Muscle of leg (tissue), 3 donors: ENCODE measurements at regions not wholly inside any gene's neighbourhood (a gene's known extent, or its start where the extent isn't known, plus 50 kb on each side); places are given as distances from the start of the nearest gene placed in this dataset.

Experiments used
- DNase-seq: peaks from one replicate; pipeline ENCODE4 v3.0.0; 2013
- H3K27ac ChIP-seq: one replicate; pipeline ENCODE4 v1.5.1; 2013; ENCODE audit warnings: mild to moderate bottlenecking, low read length, control low read depth
- H3K27me3 ChIP-seq: one replicate; pipeline ENCODE4 v1.6.1; 2013; ENCODE audit warnings: low read length; ENCODE audit not compliant: control insufficient read depth, insufficient read depth
- H3K36me3 ChIP-seq: one replicate; pipeline ENCODE4 v1.6.1; 2013; ENCODE audit warnings: low read length; ENCODE audit not compliant: control insufficient read depth, insufficient read depth
- H3K4me1 ChIP-seq: one replicate; pipeline ENCODE4 v1.6.1; 2013; ENCODE audit warnings: low read length; ENCODE audit not compliant: control insufficient read depth, insufficient read depth
- H3K4me3 ChIP-seq: one replicate; pipeline ENCODE4 v1.5.1; 2013; ENCODE audit warnings: low read length, control low read depth
- H3K9me3 ChIP-seq: replicated peaks from 2 replicates; pipeline ENCODE4 v1.6.1; 2013; ENCODE audit warnings: low read depth, low read length; ENCODE audit not compliant: control insufficient read depth
- WGBS: methylation state at CpG from one replicate; pipeline ENCODE4 v1.1.5; 2013; ENCODE audit warnings: missing lambda C conversion rate; ENCODE audit not compliant: insufficient coverage; 5-methylcytosine and 5-hydroxymethylcytosine counted together

DNA sequence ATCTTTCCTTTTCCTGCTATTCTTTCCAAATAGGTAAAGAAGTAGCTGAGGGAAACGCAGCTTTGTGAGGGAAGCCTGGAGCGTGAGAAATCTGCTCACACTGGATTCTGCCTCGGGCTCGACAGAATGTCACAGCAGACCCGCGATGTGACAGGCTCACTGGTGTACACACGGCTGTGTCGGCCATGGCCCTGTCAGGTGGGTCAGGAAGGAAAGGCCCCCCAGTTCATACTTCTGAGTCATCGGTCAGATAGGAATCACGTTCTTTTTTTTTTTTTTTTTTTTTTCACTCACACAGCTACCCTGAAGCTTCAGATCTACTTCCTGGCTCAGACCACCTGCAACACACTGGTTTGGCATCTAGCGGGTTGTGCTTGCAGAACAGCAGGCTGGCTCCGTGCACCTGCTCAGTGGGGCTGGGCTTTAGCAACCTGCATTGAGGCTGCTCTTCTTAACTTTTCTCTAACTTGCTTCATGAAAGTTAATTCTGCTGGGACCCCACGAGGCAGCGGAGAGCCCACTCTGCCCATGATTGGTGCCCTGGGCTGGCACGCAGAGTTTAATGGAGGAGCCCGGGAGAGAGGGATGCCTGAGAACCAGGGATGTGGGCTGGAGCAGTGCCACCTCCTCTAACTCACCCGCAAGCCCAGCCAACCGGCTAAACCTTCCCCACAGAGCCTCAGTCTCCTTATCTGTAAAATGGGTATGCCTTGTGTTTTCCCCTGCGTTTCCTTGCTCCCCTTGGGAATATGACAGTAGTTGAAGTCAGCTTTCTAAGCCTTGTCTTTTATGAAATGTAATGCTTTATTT is 61.5 kb upstream of the FNDC1 start:
- no peaks in the 10 kb centered on the region for H3K36me3 ChIP-seq
- DNase-seq, result no peak
- H3K4me3 ChIP-seq, result no peak overlapping the region
- WGBS, result 64% methylated on average over 11 of the region's 19 CpGs
- peaks cover 4% of the 10 kb centered on the region for H3K27me3 ChIP-seq
- no peaks in the 10 kb centered on the region for H3K9me3 ChIP-seq
- no peak overlapping the region for H3K27ac ChIP-seq
- peaks cover 14% of the 10 kb centered on the region for H3K4me1 ChIP-seq

DNA sequence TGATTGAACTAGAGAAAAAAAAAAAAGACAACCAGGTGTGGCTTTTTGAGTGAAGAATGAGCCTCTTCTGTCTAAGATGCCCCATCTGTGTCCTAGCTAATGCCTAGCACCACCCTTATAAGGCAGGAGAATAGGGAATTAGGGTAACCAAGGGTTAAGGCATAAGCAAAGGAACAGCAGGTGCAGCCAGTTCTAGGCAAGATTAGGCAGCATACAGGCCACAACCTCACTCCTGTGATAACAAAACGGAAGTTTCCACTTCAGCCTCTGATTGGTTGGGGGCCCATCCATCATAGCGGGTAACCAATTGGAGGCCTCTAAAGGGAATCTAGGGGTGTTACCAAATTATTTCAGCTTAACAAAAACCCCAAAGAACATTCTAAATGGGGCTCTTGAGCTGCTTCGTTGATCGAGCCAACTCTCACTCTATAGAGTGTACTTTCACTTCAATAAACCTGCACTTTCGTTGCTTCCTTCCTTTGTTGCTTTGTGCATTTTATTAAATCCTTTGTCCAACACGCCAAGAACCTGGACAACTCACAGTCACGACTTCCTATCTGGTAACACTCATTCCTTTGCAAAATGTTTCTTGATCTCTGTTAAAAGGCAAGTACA is 61.9 kb upstream of the TAGAP start:
- Histone ChIP-seq H3K4me3 (no peak overlapping the region), H3K36me3 (no peaks in the 10 kb centered on the region), H3K4me1 (peaks cover 14% of the 10 kb centered on the region), H3K27ac (no peak overlapping the region), H3K27me3 (peaks cover 4% of the 10 kb centered on the region), H3K9me3 (no peaks in the 10 kb centered on the region)
- peak; percentile 82 for DNase-seq
- WGBS, result 19% methylated on average over 3 of the region's 7 CpGs

DNA sequence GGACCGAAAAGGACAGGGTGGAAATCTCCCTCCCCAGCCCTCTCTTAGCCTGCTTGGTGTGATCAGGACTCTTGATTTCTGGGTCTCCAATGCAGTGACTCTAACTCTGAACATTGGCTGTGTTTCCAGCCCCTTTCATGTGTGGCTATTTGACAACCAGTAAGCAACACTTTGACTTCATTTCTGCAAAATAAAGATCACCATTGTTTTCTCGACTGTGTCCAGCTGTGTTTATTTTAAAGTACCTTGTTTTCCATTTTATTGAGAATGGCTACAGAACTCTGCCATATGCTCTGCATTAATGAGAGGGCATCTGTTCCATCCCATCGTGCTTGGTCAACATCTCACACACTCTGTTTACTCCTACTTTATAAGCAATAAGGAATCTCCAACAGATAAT is 60.9 kb upstream of the TAGAP start:
- H3K27me3 ChIP-seq, result peaks cover 4% of the 10 kb centered on the region
- H3K36me3 ChIP-seq, result no peaks in the 10 kb centered on the region
- WGBS, result 100% methylated on average over 1 of the region's 3 CpGs
- no peak for DNase-seq
- no peak overlapping the region for H3K4me3 ChIP-seq
- no peak overlapping the region for H3K27ac ChIP-seq
- H3K4me1 ChIP-seq, result peaks cover 14% of the 10 kb centered on the region
- H3K9me3 ChIP-seq, result no peaks in the 10 kb centered on the region

DNA sequence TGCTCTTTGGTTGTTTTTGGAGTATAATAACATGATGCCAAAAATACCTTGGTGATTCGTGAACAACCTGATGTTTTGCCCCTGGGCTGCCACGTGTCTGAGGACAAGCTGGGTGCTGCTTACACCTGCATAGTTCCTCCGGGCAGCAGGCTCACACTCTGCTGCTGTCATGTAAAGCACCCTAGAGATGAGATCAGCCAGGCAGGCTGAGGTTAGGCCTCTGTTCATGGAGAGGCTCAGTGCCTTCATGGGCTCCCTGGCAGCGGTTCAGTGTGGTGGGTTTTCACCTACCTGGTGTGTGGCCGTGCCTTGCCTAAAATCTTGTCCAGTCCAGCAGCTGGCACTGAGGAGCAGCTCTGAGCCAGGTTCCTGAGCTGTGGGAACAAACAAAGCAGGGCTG is 60.1 kb upstream of the TAGAP start:
- Histone ChIP-seq H3K4me1 (peaks cover 21% of the 10 kb centered on the region), H3K9me3 (no peaks in the 10 kb centered on the region), H3K27ac (no peak overlapping the region), H3K4me3 (no peak overlapping the region), H3K27me3 (peaks cover 4% of the 10 kb centered on the region), H3K36me3 (no peaks in the 10 kb centered on the region)
- DNase-seq, result no peak
- 75% methylated on average over 5 of the region's 5 CpGs for WGBS

GRCh38 chr6:159104163-159104925 is 59.6 kb upstream of the TAGAP start:
- H3K27ac ChIP-seq, result no peak overlapping the region
- H3K36me3 ChIP-seq, result no peaks in the 10 kb centered on the region
- peaks cover 4% of the 10 kb centered on the region for H3K27me3 ChIP-seq
- DNase-seq, result peak; percentile 47
- no peak overlapping the region for H3K4me3 ChIP-seq
- WGBS, result 26% methylated on average over 13 of the region's 17 CpGs
- peaks cover 21% of the 10 kb centered on the region for H3K4me1 ChIP-seq
- H3K9me3 ChIP-seq, result no peaks in the 10 kb centered on the region

DNA sequence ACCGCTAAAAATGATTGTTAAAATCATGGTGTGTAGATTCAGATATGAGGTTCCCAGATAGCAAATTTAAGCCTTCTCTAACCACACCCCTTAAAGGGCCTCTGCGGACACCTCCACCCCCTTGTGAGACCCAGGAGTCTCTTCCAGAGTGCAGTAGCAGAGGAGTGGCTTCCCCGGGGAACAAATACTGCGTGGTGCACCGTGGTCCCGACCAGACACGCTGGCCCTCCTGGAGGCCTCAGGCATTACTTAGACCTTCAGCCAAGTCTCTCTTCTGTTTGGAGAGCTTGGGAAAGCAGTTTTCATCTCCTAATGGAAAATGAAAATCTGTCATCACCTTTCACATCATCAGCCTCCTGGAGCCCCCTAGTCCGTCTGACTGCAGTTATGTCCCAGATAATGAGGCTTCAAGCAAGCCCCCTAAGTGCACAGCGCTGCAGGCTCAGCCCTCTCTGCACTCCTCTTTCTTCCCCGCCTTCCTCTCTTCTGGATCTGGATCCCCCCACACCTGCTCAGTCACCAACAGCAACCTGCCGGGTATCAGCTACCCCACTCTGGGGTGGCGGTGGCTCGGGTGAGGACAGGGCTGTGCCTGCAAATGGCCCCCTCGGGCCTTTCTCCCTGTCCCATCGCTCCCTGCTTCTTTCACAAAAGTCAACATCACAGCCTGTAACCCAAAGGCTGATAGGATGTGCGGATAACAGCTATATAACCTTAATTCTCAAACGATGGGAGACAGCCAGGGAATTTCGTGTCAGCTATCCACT is 58.8 kb upstream of the TAGAP start:
- WGBS, result 19% methylated on average over 6 of the region's 18 CpGs
- Histone ChIP-seq H3K36me3 (no peaks in the 10 kb centered on the region), H3K9me3 (no peaks in the 10 kb centered on the region), H3K27ac (no peak overlapping the region), H3K27me3 (peaks cover 4% of the 10 kb centered on the region), H3K4me3 (no peak overlapping the region), H3K4me1 (peaks cover 26% of the 10 kb centered on the region)
- no peak for DNase-seq

GRCh38 chr6:159102373-159103160 is 57.8 kb upstream of the TAGAP start:
- no peak for DNase-seq
- peaks cover 34% of the 10 kb centered on the region for H3K4me1 ChIP-seq
- H3K36me3 ChIP-seq, result no peaks in the 10 kb centered on the region
- WGBS, result 100% methylated on average over 1 of the region's 5 CpGs
- peaks cover 2% of the 10 kb centered on the region for H3K27me3 ChIP-seq
- no peak overlapping the region for H3K4me3 ChIP-seq
- no peaks in the 10 kb centered on the region for H3K9me3 ChIP-seq
- no peak overlapping the region for H3K27ac ChIP-seq

GRCh38 chr6:159101656-159102055 is 56.9 kb upstream of the TAGAP start:
- H3K4me3 ChIP-seq, result no peak overlapping the region
- peaks cover 36% of the 10 kb centered on the region for H3K4me1 ChIP-seq
- peaks cover 2% of the 10 kb centered on the region for H3K27me3 ChIP-seq
- no peaks in the 10 kb centered on the region for H3K9me3 ChIP-seq
- DNase-seq, result no peak
- 86% methylated on average over 10 of the region's 11 CpGs for WGBS
- no peak overlapping the region for H3K27ac ChIP-seq
- H3K36me3 ChIP-seq, result no peaks in the 10 kb centered on the region

GRCh38 chr6:159100395-159101182 is 55.8 kb upstream of the TAGAP start:
- H3K36me3 ChIP-seq, result no peaks in the 10 kb centered on the region
- H3K27ac ChIP-seq, result no peak overlapping the region
- H3K9me3 ChIP-seq, result no peaks in the 10 kb centered on the region
- H3K4me3 ChIP-seq, result no peak overlapping the region
- DNase-seq, result no peak
- 69% methylated on average over 7 of the region's 15 CpGs for WGBS
- H3K27me3 ChIP-seq, result peaks cover 2% of the 10 kb centered on the region
- peaks cover 45% of the 10 kb centered on the region for H3K4me1 ChIP-seq
